ENCODE measurements at regions not wholly inside any gene's neighbourhood (a gene's known extent, or its start where the extent isn't known, plus 50 kb on each side); places are given as distances from the start of the nearest gene placed in this dataset.
"Not testable (repeated sequence)": the region's sequence is repeated elsewhere in the genome, so short reads cannot be mapped to it uniquely, and the experiment has no call there.

DNA sequence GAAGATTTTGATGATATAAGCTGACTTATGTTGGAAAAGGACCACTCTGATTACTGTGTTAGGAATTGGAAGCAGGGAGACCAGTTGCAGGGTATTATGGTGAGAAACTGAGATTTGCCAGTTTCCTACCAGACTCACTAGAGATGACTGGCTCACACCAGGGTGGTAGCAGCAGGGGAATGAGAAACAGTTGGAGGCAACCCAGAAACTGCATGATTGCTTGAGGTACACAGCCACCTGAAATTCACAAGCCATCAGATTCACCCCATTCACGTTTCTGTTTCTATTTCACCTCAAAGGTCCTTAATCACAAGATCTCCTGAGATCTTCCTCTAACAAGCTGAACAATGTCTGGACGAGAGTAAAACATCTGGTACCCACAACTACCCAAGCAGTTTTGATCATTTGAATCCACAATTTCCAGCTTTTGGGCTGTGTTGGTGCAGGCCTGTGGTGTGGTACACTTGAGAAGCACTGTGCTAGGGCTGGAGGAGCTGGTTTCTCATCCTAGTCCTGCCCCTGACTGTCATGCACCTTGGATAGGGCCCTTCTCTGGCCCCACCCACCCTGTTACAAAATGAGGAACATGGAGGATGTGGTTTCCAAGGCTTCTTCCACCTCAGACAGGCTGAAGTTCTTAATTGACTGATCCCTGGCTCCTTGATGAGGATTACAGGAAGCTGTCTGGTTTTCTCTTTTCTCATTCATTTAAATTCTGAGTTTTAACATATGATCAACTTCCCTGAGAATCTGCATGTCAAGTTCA is 233.4 kb downstream of the INSC start:
- H3K4me2 ChIP-seq (ENCODE audit: low read length) = no peak overlapping the region
- ATAC-seq (no peak), DNase-seq (no peak)
- H2AFZ ChIP-seq (ENCODE audit: low read length) = no peak overlapping the region
- no peaks in the 10 kb centered on the region for H3K9me3 ChIP-seq (ENCODE audit: low read length)
- no peak overlapping the region for H3K27ac ChIP-seq (ENCODE audit: low read length)
- no peaks in the 10 kb centered on the region for H3K36me3 ChIP-seq (ENCODE audit: low read depth, low read length)
- H3K9ac ChIP-seq (ENCODE audit: low read length) = no peak overlapping the region
- no peaks in the 10 kb centered on the region for H3K9me2 ChIP-seq (replicated peaks; ENCODE audit: low read length)
- no peak overlapping the region for H3K4me3 ChIP-seq (ENCODE audit: low read length)
- TF ChIP-seq EZH2 (IDR thresholded peaks at IDR 0.05; ENCODE audit: low read length, unreplicated experiment) (no peak), EZH2phosphoT487 (IDR thresholded peaks at IDR 0.05; ENCODE audit: borderline replicate concordance, low read length) (no peak)
- TF ChIP-seq, protein P1, sequence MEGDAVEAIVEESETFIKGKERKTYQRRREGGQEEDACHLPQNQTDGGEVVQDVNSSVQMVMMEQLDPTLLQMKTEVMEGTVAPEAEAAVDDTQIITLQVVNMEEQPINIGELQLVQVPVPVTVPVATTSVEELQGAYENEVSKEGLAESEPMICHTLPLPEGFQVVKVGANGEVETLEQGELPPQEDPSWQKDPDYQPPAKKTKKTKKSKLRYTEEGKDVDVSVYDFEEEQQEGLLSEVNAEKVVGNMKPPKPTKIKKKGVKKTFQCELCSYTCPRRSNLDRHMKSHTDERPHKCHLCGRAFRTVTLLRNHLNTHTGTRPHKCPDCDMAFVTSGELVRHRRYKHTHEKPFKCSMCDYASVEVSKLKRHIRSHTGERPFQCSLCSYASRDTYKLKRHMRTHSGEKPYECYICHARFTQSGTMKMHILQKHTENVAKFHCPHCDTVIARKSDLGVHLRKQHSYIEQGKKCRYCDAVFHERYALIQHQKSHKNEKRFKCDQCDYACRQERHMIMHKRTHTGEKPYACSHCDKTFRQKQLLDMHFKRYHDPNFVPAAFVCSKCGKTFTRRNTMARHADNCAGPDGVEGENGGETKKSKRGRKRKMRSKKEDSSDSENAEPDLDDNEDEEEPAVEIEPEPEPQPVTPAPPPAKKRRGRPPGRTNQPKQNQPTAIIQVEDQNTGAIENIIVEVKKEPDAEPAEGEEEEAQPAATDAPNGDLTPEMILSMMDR (conservative IDR thresholded peaks at IDR 0.05; ENCODE audit: low read depth, low read length) = no peak
- BruUV-seq (replicated peaks) = no TSS peak
- no peaks in the 10 kb centered on the region for H3F3A ChIP-seq (ENCODE audit: low read length, unreplicated experiment)
- H4K20me1 ChIP-seq (ENCODE audit: low read length) = no peaks in the 10 kb centered on the region
- H3K27me3 ChIP-seq (ENCODE audit: low read length) = no peaks in the 10 kb centered on the region
- no peaks in the 10 kb centered on the region for H3K79me2 ChIP-seq (ENCODE audit: low read length)
- no peaks in the 10 kb centered on the region for H3K4me1 ChIP-seq (ENCODE audit: insufficient read depth, low read length)
- intact Hi-C loops (cut with micrococcal nuclease) = no loop called here
- ChIA-PET POLR2A (ENCODE audit: unreplicated experiment) (no interaction called here), CTCF (no interaction called here)

GRCh38 chr11:15349413-15349812 is 234.7 kb downstream of the INSC start:
- no peaks in the 10 kb centered on the region for H3K4me1 ChIP-seq (ENCODE audit: insufficient read depth, low read length)
- no peak overlapping the region for H3K27ac ChIP-seq (ENCODE audit: low read length)
- no TSS peak for BruUV-seq (replicated peaks)
- POLR2A ChIA-PET (ENCODE audit: unreplicated experiment) = no interaction called here
- H4K20me1 ChIP-seq (ENCODE audit: low read length) = no peaks in the 10 kb centered on the region
- no peaks in the 10 kb centered on the region for H3K9me3 ChIP-seq (ENCODE audit: low read length)
- CTCF ChIA-PET = no interaction called here
- no peak overlapping the region for H3K4me2 ChIP-seq (ENCODE audit: low read length)
- TF ChIP-seq, protein P1 (conservative IDR thresholded peaks at IDR 0.05; ENCODE audit: low read depth, low read length) = no peak
- TF ChIP-seq EZH2 (IDR thresholded peaks at IDR 0.05; ENCODE audit: low read length, unreplicated experiment) (no peak), EZH2phosphoT487 (IDR thresholded peaks at IDR 0.05; ENCODE audit: borderline replicate concordance, low read length) (no peak)
- no peaks in the 10 kb centered on the region for H3F3A ChIP-seq (ENCODE audit: low read length, unreplicated experiment)
- H3K4me3 ChIP-seq (ENCODE audit: low read length) = no peak overlapping the region
- intact Hi-C loops (cut with micrococcal nuclease) = no loop called here
- no peaks in the 10 kb centered on the region for H3K9me2 ChIP-seq (replicated peaks; ENCODE audit: low read length)
- no peak for ATAC-seq
- H3K9ac ChIP-seq (ENCODE audit: low read length) = no peak overlapping the region
- H3K79me2 ChIP-seq (ENCODE audit: low read length) = no peaks in the 10 kb centered on the region
- H3K36me3 ChIP-seq (ENCODE audit: low read depth, low read length) = no peaks in the 10 kb centered on the region
- no peak for DNase-seq
- H3K27me3 ChIP-seq (ENCODE audit: low read length) = no peaks in the 10 kb centered on the region
- H2AFZ ChIP-seq (ENCODE audit: low read length) = no peak overlapping the region

DNA sequence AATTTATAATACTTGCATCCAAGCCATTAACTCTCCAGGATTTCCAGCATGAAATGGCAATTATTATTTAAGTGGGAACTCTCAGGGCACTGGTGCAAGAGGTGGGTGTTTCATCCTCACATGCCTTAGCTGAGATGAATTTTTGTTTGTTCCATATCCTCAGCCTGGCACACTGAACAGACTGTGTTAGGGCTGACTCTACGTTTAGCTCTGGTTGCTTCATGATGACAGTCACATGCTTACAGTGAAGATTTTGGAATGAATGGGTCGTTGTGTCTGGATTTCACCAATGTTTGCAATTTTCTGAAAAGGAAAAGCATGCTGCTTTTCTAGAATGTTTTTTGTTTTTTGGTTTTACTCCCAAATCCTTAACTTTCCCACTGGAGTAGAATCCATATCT is 246.6 kb downstream of the INSC start:
- Histone ChIP-seq H3K36me3 (ENCODE audit: low read depth, low read length) (no peaks in the 10 kb centered on the region), H3K79me2 (ENCODE audit: low read length) (no peaks in the 10 kb centered on the region), H3K9me3 (ENCODE audit: low read length) (no peaks in the 10 kb centered on the region), H3K9me2 (replicated peaks; ENCODE audit: low read length) (no peaks in the 10 kb centered on the region), H3K4me3 (ENCODE audit: low read length) (no peak overlapping the region), H3F3A (ENCODE audit: low read length, unreplicated experiment) (no peaks in the 10 kb centered on the region), H3K27me3 (ENCODE audit: low read length) (no peaks in the 10 kb centered on the region), H3K4me2 (ENCODE audit: low read length) (no peak overlapping the region), H2AFZ (ENCODE audit: low read length) (no peak overlapping the region), H3K9ac (ENCODE audit: low read length) (no peak overlapping the region), H3K4me1 (ENCODE audit: insufficient read depth, low read length) (no peaks in the 10 kb centered on the region), H4K20me1 (ENCODE audit: low read length) (no peaks in the 10 kb centered on the region), H3K27ac (ENCODE audit: low read length) (no peak overlapping the region)
- intact Hi-C loops (cut with micrococcal nuclease) = no loop called here
- BruUV-seq (replicated peaks) = no TSS peak
- no peak for TF ChIP-seq EZH2 (IDR thresholded peaks at IDR 0.05; ENCODE audit: low read length, unreplicated experiment)
- TF ChIP-seq EZH2phosphoT487 (IDR thresholded peaks at IDR 0.05; ENCODE audit: borderline replicate concordance, low read length) = no peak
- TF ChIP-seq, protein P1 (conservative IDR thresholded peaks at IDR 0.05; ENCODE audit: low read depth, low read length) = no peak
- DNase-seq (no peak), ATAC-seq (no peak)
- CTCF ChIA-PET = no interaction called here
- POLR2A ChIA-PET (ENCODE audit: unreplicated experiment) = no interaction called here

DNA sequence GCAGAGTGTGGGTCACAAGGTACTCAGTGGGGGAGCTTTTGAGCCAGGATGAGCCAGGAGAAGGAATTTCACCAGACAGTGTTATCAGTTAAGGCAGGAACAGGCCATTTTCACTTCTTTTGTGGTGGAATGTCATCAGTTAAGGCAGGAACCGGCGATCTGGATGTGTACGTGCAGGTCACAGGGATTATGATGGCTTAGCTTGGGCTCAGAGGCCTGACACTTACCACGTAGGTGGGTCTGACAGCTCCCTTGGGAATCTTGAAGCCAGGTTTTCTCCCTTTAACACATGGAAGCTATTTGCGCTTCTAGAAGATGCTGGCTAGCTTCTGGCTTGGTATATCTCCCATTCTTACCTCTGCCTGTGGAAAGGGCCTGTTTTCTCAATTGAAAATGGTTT is 250.6 kb downstream of the INSC start:
- CTCF ChIA-PET; POLR2A ChIA-PET (ENCODE audit: unreplicated experiment); H3K4me1 ChIP-seq (ENCODE audit: insufficient read depth, low read length); intact Hi-C loops (cut with micrococcal nuclease); H3F3A ChIP-seq (ENCODE audit: low read length, unreplicated experiment); ATAC-seq; H3K9ac ChIP-seq (ENCODE audit: low read length); H4K20me1 ChIP-seq (ENCODE audit: low read length); H3K4me2 ChIP-seq (ENCODE audit: low read length); H3K4me3 ChIP-seq (ENCODE audit: low read length); BruUV-seq (replicated peaks); H3K9me2 ChIP-seq (replicated peaks; ENCODE audit: low read length); H3K79me2 ChIP-seq (ENCODE audit: low read length); DNase-seq; H3K9me3 ChIP-seq (ENCODE audit: low read length); H3K27ac ChIP-seq (ENCODE audit: low read length); H3K27me3 ChIP-seq (ENCODE audit: low read length); H2AFZ ChIP-seq (ENCODE audit: low read length); H3K36me3 ChIP-seq (ENCODE audit: low read depth, low read length): not testable (repeated sequence)
